Stimulated activated CD4-positive, alpha-beta T cell treated with anti-CD3 and anti-CD28 coated beads, Interleukin-2, amount 100 ng/mL, for 48 hours (primary cell): ENCODE measurements at regions not wholly inside any gene's neighbourhood (a gene's known extent, or its start where the extent isn't known, plus 50 kb on each side); places are given as distances from the start of the nearest gene placed in this dataset.
"Not testable (repeated sequence)": the region's sequence is repeated elsewhere in the genome, so short reads cannot be mapped to it uniquely, and the experiment has no call there.

ENCODE experiments used
- DNase-seq, 2 donors: peaks; one replicate each; pipeline ENCODE4 v3.0.0-alpha.2; 2020

GRCh38 chr6:131336596-131336995 is 201.3 kb downstream of the AKAP7 start:
- no peak for DNase-seq

- not testable (repeated sequence) for DNase-seq
Measured at GRCh38 chr6:131346896-131347295, 211.6 kb downstream of the AKAP7 start.

GRCh38 chr6:131348572-131348971 is 213.3 kb downstream of the AKAP7 start:
- no peak for DNase-seq

GRCh38 chr6:131349199-131349598 is 213.9 kb downstream of the AKAP7 start:
- no peak for DNase-seq

- DNase-seq: no peak
Measured at GRCh38 chr6:131353106-131353505, 217.8 kb downstream of the AKAP7 start.

GRCh38 chr6:131353876-131354275 is 218.6 kb downstream of the AKAP7 start:
- no peak for DNase-seq

- no peak for DNase-seq
Measured at GRCh38 chr6:131354356-131354755, 218.7 kb upstream of the ARG1 start.

- no peak for DNase-seq
Measured at GRCh38 chr6:131356161-131356560, 216.9 kb upstream of the ARG1 start.

- no peak for DNase-seq
Measured at GRCh38 chr6:131357501-131357900, 215.5 kb upstream of the ARG1 start.

- DNase-seq: no peak
Measured at GRCh38 chr6:131362070-131362469, 211.0 kb upstream of the ARG1 start.

- DNase-seq: no peak
Measured at GRCh38 chr6:131362696-131363095, 210.3 kb upstream of the ARG1 start.

- no peak for DNase-seq
Measured at GRCh38 chr6:131363947-131364834, 208.8 kb upstream of the ARG1 start.

GRCh38 chr6:131366223-131366622 is 206.8 kb upstream of the ARG1 start:
- no peak for DNase-seq

GRCh38 chr6:131367206-131367873 is 205.7 kb upstream of the ARG1 start:
- DNase-seq: no peak

GRCh38 chr6:131368198-131368911 is 204.7 kb upstream of the ARG1 start:
- DNase-seq: no peak

GRCh38 chr6:131372535-131372934 is 200.5 kb upstream of the ARG1 start:
- DNase-seq: no peak

GRCh38 chr6:131377112-131377705 is 195.8 kb upstream of the ARG1 start:
- DNase-seq: no peak

GRCh38 chr6:131378874-131379273 is 194.2 kb upstream of the ARG1 start:
- DNase-seq: no peak

- DNase-seq: no peak
Measured at GRCh38 chr6:131379948-131380347, 193.1 kb upstream of the ARG1 start.

GRCh38 chr6:131381052-131381708 is 191.8 kb upstream of the ARG1 start:
- no peak for DNase-seq

GRCh38 chr6:131381709-131382093 is 191.3 kb upstream of the ARG1 start:
- DNase-seq: no peak

GRCh38 chr6:131382631-131383030 is 190.4 kb upstream of the ARG1 start:
- DNase-seq: no peak
